ENCODE measurements at regions not wholly inside any gene's neighbourhood (a gene's known extent, or its start where the extent isn't known, plus 50 kb on each side); places are given as distances from the start of the nearest gene placed in this dataset.

DNA sequence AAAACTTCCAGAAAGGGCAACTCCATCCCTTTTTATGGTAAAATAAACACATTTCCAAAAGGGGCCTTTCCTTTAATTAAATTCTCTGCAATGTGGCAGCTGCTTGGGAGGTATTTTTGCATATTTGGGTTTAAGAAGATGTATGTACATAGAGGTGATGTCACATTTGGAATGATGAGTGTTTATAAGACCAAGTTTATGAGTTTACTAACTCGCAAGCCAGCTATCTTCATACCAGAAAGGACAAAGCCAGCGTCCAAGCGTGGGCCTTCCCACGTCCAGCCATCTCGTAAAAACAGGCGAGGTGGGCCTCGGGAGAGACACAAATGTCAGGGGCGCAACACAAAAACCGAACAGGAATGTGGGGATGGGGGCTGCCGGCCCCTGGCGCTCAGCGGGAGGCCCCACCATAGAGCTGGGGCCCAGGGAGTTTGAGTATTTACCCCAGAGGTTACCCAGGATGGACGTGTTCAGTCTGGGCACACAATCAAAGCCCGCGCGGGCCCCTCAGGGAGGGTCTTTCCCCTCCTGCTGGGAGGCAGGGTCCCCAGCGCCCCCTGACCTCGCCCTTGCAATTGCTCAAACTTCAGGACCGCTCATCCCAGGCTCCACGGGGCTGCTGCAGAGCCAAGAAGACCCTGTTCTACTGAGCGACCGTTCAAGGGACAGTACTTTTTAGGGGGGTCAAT lies 137.3 kb downstream of the TWIST2 start:
- TF ChIP-seq, protein P1, sequence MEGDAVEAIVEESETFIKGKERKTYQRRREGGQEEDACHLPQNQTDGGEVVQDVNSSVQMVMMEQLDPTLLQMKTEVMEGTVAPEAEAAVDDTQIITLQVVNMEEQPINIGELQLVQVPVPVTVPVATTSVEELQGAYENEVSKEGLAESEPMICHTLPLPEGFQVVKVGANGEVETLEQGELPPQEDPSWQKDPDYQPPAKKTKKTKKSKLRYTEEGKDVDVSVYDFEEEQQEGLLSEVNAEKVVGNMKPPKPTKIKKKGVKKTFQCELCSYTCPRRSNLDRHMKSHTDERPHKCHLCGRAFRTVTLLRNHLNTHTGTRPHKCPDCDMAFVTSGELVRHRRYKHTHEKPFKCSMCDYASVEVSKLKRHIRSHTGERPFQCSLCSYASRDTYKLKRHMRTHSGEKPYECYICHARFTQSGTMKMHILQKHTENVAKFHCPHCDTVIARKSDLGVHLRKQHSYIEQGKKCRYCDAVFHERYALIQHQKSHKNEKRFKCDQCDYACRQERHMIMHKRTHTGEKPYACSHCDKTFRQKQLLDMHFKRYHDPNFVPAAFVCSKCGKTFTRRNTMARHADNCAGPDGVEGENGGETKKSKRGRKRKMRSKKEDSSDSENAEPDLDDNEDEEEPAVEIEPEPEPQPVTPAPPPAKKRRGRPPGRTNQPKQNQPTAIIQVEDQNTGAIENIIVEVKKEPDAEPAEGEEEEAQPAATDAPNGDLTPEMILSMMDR (IDR thresholded peaks at IDR 0.05; ENCODE audit: borderline replicate concordance, extremely low read depth, low read length, poor library complexity, severe bottlenecking): no peak
- no peak for TF ChIP-seq EZH2 (IDR thresholded peaks at IDR 0.05; ENCODE audit: borderline replicate concordance, low read depth, low read length, severe bottlenecking)
- Histone ChIP-seq H3K27me3 (ENCODE audit: insufficient read depth, low read length, poor library complexity) (peaks cover 8% of the 10 kb centered on the region), H3K4me2 (ENCODE audit: insufficient read depth, low read length) (no peak overlapping the region), H3K36me3 (ENCODE audit: insufficient read depth, low read length) (no peaks in the 10 kb centered on the region), H3K27ac (ENCODE audit: low read length) (no peak overlapping the region), H4K20me1 (ENCODE audit: insufficient read depth, low read length) (0 out of 2 replicates have a peak, but pooled peaks cover 2% of the 10 kb centered on the region), H3K4me3 (ENCODE audit: low read depth in 1 of 2, low read length in 2 of 2) (no peak overlapping the region), H3K9me3 (ENCODE audit: insufficient read depth, low read length, severe bottlenecking) (no peaks in the 10 kb centered on the region), H3K4me1 (ENCODE audit: insufficient read depth, low read length) (no peaks in the 10 kb centered on the region), H2AFZ (ENCODE audit: low read depth, low read length) (no peak overlapping the region), H3K9ac (ENCODE audit: low read depth, low read length) (no peak overlapping the region), H3K79me2 (ENCODE audit: insufficient read depth, low read length) (no peaks in the 10 kb centered on the region)
- DNase-seq (no peak), ATAC-seq (ENCODE audit: insufficient read depth, low read depth) (no peak)

DNA sequence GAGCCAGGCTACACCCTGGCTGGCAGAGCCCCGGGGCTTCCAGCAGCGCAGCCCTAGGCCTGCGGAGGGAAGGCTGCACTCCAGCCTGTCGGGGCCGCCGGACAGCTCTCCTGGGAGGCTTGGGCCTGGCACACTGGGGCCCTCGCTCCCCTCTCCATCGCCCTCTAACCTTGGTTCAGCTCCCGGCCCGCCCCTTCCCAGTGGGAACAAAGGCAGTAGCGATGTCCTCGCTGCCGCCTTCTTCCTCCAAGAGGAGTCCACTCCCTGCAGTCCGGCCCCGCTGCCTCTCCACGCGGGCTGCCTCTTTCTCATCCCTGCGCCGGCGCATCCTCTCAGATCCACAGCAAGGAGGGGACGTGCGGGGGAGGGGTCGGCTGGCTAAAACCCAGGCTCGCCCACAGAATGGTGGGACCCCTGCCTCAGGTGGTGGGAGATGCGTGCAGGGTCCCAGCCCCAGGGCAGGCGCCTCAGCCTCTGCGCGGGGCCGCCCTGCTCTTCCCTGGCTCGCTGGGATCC lies 138.1 kb downstream of the TWIST2 start:
- ATAC-seq (ENCODE audit: insufficient read depth, low read depth) (no peak), DNase-seq (no peak)
- no peak overlapping the region for H3K4me3 ChIP-seq (ENCODE audit: low read depth in 1 of 2, low read length in 2 of 2)
- no peak overlapping the region for H3K9ac ChIP-seq (ENCODE audit: low read depth, low read length)
- H3K9me3 ChIP-seq (ENCODE audit: insufficient read depth, low read length, severe bottlenecking): no peaks in the 10 kb centered on the region
- no peaks in the 10 kb centered on the region for H3K4me1 ChIP-seq (ENCODE audit: insufficient read depth, low read length)
- 0 out of 2 replicates have a peak, but pooled peaks cover 2% of the 10 kb centered on the region for H4K20me1 ChIP-seq (ENCODE audit: insufficient read depth, low read length)
- H3K27ac ChIP-seq (ENCODE audit: low read length): no peak overlapping the region
- TF ChIP-seq EZH2 (IDR thresholded peaks at IDR 0.05; ENCODE audit: borderline replicate concordance, low read depth, low read length, severe bottlenecking): no peak
- TF ChIP-seq, protein P1 (IDR thresholded peaks at IDR 0.05; ENCODE audit: borderline replicate concordance, extremely low read depth, low read length, poor library complexity, severe bottlenecking): no peak
- no peaks in the 10 kb centered on the region for H3K36me3 ChIP-seq (ENCODE audit: insufficient read depth, low read length)
- no peak overlapping the region for H3K4me2 ChIP-seq (ENCODE audit: insufficient read depth, low read length)
- H3K27me3 ChIP-seq (ENCODE audit: insufficient read depth, low read length, poor library complexity): peaks cover 8% of the 10 kb centered on the region
- no peaks in the 10 kb centered on the region for H3K79me2 ChIP-seq (ENCODE audit: insufficient read depth, low read length)
- H2AFZ ChIP-seq (ENCODE audit: low read depth, low read length): no peak overlapping the region

DNA sequence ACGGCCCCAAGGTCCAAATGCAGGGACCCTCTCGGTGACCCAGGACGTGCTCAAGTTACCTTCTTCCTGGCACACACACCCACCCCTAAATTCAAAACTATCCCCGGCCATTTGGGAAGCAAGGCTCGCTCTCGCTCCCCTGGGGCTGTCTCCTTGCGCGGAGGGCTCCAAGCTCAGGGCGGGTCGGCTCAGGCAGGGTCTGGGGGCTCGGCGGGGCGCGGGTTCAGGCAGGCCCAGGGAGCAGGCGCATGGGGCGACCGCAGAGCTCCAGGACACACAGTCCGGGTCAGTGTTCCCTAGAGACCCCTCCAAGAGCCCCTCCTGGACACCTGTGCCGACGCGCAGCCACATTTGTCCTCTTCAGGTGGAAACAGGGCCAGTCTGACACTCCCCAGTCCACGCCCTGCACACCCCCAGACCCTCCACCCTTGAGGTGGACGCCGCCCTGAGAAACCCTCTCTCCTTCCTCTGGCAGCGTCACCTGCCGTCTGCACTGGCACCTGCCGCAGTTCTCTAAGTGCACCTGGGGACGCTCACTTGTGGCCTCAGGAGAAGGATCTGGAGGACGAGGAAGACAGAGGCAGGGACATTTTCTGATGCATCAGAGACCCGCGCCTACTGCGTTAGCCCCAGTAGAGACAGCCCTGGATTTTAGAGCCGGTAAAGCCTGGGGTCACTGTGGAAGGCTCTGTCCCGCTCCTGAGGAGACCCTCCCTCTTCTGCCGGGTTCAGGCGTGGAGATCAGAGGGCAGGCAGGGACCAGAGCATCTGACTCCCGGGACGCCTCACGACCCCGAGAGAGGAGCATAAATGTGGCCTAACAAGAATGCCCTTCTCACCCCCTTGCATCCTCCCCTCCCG lies 138.8 kb downstream of the TWIST2 start:
- H3K79me2 ChIP-seq (ENCODE audit: insufficient read depth, low read length): no peaks in the 10 kb centered on the region
- no peaks in the 10 kb centered on the region for H3K36me3 ChIP-seq (ENCODE audit: insufficient read depth, low read length)
- H4K20me1 ChIP-seq (ENCODE audit: insufficient read depth, low read length): 0 out of 2 replicates have a peak, but pooled peaks cover 2% of the 10 kb centered on the region
- no peak overlapping the region for H2AFZ ChIP-seq (ENCODE audit: low read depth, low read length)
- no peaks in the 10 kb centered on the region for H3K9me3 ChIP-seq (ENCODE audit: insufficient read depth, low read length, severe bottlenecking)
- H3K9ac ChIP-seq (ENCODE audit: low read depth, low read length): no peak overlapping the region
- H3K4me2 ChIP-seq (ENCODE audit: insufficient read depth, low read length): no peak overlapping the region
- no peak overlapping the region for H3K4me3 ChIP-seq (ENCODE audit: low read depth in 1 of 2, low read length in 2 of 2)
- TF ChIP-seq EZH2 (IDR thresholded peaks at IDR 0.05; ENCODE audit: borderline replicate concordance, low read depth, low read length, severe bottlenecking): no peak
- TF ChIP-seq, protein P1 (IDR thresholded peaks at IDR 0.05; ENCODE audit: borderline replicate concordance, extremely low read depth, low read length, poor library complexity, severe bottlenecking): no peak
- DNase-seq (no peak), ATAC-seq (ENCODE audit: insufficient read depth, low read depth) (no peak)
- H3K27ac ChIP-seq (ENCODE audit: low read length): no peak overlapping the region
- H3K27me3 ChIP-seq (ENCODE audit: insufficient read depth, low read length, poor library complexity): peaks cover 8% of the 10 kb centered on the region
- H3K4me1 ChIP-seq (ENCODE audit: insufficient read depth, low read length): no peaks in the 10 kb centered on the region

All from DND-41 (cell line).